Fibroblast of mammary gland (primary cell): ENCODE measurements at regions not wholly inside any gene's neighbourhood (a gene's known extent, or its start where the extent isn't known, plus 50 kb on each side); places are given as distances from the start of the nearest gene placed in this dataset.

Experiments
- DNase-seq: peaks from one replicate; pipeline ENCODE4 v3.0.0-alpha.2; 2010; ENCODE audit warnings: low read depth
- H3K4me3 ChIP-seq: 2 replicates; pipeline ENCODE4 v1.5.1; 2011; ENCODE audit warnings: low read depth, mild to moderate bottlenecking, low read length, moderate library complexity; ENCODE audit not compliant: control insufficient read depth
- TF ChIP-seq, protein P1 (sequence below): conservative IDR thresholded peaks from 2 replicates; pipeline ENCODE4 v1.5.1; 2011; ENCODE audit warnings: low read depth, low read length, inconsistent platforms; ENCODE audit not compliant: control insufficient read depth, insufficient read depth

DNA sequence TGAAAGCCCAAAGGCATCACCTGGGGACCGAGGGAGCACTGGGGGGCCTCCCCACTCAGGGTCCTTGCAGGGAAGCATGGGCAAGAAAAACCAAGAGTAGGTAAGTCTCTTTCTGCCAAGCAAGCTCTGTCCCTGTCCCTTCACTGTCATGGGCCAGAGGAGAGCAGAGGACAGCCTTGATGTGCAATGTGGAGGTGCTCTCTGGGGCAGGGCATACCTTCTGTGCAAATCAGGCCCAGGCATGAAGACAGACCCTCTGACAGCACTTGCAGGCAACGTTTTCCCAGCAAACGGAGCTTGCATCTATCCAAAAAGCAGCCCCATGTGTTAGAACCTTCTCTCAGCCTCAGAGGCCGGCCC is 192.5 kb upstream of the PWP1 start:
- DNase-seq = no peak
- TF ChIP-seq, protein P1, sequence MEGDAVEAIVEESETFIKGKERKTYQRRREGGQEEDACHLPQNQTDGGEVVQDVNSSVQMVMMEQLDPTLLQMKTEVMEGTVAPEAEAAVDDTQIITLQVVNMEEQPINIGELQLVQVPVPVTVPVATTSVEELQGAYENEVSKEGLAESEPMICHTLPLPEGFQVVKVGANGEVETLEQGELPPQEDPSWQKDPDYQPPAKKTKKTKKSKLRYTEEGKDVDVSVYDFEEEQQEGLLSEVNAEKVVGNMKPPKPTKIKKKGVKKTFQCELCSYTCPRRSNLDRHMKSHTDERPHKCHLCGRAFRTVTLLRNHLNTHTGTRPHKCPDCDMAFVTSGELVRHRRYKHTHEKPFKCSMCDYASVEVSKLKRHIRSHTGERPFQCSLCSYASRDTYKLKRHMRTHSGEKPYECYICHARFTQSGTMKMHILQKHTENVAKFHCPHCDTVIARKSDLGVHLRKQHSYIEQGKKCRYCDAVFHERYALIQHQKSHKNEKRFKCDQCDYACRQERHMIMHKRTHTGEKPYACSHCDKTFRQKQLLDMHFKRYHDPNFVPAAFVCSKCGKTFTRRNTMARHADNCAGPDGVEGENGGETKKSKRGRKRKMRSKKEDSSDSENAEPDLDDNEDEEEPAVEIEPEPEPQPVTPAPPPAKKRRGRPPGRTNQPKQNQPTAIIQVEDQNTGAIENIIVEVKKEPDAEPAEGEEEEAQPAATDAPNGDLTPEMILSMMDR = no peak
- H3K4me3 ChIP-seq = no peak overlapping the region

DNA sequence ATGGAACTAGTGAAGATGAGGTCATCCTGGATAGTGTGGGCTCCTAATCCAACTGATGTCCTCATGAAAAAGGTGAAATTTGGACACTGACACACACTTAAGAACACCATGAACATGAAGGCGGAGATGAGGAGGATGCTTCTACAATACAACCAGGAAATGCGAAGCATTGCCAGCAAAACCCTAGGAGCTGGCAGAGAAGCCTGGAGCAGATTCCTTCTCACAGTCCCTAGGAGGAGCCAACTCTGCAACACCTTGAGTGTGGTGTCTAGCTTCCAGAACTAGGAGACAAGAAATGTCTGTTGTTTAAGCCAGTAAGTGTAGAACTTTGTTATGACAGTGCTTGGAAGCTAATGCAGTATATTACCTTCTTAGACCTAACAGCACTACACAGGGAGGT is 191.9 kb upstream of the PWP1 start:
- H3K4me3 ChIP-seq = no peak overlapping the region
- TF ChIP-seq, protein P1 = no peak
- no peak for DNase-seq

DNA sequence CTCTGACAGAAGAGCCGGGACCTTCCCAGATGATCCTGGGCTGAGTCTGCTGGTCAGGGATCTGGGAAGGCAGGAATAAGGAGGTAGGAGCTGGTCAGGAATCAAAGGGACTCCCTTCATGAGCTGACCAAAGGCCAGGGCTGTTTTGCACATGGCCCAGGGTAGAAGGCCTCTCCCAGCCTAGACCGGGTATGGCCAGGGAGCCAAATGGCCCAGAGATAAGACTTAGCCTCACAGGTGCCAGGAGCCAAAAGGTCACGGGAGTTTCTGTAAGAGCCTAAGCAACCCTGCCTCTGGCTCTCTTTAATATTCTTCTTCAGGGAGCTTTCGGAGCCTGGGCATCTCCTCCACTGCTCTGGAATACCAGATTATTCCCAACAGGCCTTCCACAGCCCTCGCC is 191.3 kb upstream of the PWP1 start:
- TF ChIP-seq, protein P1 = no peak

DNA sequence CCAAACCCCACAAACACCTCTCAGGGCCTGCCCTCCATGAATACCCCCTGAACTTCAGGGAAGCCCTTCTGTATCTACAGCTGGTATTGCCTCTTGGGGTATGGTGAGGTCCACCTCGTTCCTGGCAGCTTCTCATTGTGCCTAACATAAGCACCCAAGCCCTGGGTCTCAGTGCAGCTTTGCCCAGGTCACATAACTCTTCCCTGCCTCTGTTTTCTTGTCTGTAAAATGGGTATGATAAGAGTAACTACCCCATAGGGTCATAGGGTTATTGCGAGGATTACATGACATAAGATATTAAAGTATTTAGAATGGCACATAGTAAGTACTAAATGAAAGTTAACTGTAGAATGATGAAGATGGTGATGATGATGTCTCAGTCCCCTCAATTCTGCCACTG is 190.0 kb upstream of the PWP1 start:
- no peak for DNase-seq
- TF ChIP-seq, protein P1 = no peak
- no peak overlapping the region for H3K4me3 ChIP-seq

More for the DNA sequence above, 191.3 kb upstream of the PWP1 start:
- DNase-seq = no peak
- H3K4me3 ChIP-seq = no peak overlapping the region

DNA sequence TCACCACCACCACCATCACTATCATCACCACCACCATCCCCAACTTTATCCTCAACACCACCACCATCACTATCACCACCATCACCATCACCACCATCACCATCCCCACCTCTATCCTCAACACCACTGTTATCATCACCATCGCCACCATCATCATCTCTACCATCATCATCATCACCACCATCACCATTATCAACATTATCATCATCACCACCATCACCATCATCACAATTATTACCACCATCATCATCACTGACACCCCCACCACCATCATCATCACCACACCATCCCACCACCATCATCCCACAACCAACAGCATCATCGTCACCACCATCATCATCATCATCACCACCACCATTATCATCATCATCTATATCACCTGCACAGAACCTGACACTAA is 188.4 kb upstream of the PWP1 start:
- no peak overlapping the region for H3K4me3 ChIP-seq
- TF ChIP-seq, protein P1 = no peak
- no peak for DNase-seq

DNA sequence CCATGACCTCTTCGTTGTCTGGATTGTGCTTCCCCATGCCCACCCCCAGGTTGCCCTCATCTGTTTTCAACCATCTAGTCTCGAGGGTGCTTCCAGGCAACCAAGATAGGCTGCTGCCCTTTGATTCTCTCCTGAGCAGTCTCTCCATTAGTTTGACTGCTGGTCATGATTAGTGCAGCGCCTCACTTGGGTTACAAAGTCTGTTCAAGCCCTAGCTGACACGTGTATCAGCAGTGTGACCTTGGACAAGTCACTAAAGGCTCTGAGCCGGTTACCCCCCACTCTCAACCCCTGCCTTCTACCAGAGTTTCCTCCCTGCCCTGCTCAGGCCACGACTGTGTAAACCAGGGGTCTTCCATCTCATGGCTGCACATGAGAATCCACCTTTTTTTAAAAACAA is 185.3 kb upstream of the PWP1 start:
- H3K4me3 ChIP-seq = no peak overlapping the region
- no peak for DNase-seq
- TF ChIP-seq, protein P1 = no peak

DNA sequence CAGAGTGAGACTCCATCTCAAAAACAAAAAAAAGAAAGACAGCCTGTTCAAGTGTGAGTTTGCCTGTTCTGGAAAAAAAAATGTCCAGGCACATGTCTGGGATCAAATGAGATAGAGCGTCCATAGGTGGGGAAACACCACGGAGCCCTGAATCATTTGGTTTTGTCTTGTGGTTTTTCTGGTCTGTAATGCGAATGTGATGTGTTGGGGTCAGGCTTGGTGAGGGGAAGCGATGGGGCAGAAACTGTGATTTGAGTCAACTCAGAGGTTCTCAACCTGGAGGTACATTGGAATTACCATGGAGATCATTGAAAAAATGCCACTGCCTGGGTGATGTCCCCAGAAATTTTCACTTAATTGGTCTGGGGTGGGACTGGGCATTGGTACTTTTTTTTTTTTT is 183.9 kb upstream of the PWP1 start:
- no peak overlapping the region for H3K4me3 ChIP-seq
- no peak for DNase-seq
- TF ChIP-seq, protein P1 = no peak
